ENCODE measurements at regions not wholly inside any gene's neighbourhood (a gene's known extent, or its start where the extent isn't known, plus 50 kb on each side); places are given as distances from the start of the nearest gene placed in this dataset.
"Not testable (repeated sequence)": the region's sequence is repeated elsewhere in the genome, so short reads cannot be mapped to it uniquely, and the experiment has no call there.

GRCh38 chr18:10086458-10087210, 172.8 kb downstream of the VAPA start:
- no peak for DNase-seq

DNA sequence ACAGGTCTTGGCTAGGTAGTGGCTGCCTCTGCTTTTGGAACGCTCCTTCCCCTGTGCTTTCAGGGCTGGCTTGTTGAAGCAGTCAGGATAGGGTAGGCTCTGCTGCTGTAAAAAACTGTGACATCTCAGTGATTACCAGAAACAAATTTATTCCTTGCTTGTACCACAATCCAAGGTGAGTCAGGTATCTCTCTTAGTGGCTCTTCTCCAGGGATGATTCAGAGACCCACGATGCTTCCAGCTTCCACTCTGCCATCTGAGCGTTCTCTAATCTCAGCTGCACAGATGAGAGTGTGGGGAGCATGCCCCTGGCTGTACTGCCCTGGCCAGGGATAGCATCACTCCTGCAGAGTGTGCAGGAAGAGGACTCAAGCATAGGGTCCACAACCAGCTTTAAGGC, 174.9 kb downstream of the VAPA start:
- no peak for DNase-seq

DNA sequence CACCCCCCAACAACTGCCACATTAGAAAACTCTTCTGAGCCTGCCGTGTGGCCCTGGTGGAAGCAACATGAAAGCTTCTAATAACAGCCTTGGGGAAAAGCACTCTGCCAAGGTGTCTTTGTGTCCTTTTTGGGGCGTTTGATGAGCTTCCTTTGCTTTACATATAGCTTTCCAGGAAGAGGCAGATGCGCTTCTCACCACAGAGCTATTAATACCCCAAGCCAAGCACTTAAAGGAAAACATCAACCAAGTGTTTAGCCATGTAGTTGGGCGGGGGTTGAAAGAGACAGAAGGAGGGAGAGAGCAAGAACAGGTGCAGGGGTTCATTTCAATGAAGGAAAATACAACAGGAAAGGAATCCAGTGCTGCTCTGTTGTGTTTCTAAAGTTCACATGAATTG, 176.1 kb downstream of the VAPA start:
- no peak for DNase-seq

GRCh38 chr18:10090668-10091067, 176.9 kb downstream of the VAPA start:
- no peak for DNase-seq

DNA sequence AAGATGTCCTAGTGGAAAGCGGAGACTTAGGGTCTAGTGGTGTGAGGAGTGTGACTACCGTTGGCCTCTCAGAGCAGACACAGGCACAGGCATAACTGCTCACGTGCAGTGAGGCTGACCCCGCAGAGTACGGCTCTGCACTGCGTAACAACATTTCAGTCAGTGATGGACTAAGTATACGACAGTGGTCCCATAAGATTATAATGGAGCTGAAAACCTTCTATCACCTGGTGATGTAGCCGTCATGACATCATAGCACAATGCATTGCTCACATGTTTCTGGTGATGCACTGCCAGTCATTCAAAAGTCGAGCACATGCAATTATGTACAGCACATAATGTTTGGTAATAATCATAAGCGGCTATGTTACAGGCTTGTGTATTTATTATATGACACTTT, 179.6 kb downstream of the VAPA start:
- DNase-seq: no peak

DNA sequence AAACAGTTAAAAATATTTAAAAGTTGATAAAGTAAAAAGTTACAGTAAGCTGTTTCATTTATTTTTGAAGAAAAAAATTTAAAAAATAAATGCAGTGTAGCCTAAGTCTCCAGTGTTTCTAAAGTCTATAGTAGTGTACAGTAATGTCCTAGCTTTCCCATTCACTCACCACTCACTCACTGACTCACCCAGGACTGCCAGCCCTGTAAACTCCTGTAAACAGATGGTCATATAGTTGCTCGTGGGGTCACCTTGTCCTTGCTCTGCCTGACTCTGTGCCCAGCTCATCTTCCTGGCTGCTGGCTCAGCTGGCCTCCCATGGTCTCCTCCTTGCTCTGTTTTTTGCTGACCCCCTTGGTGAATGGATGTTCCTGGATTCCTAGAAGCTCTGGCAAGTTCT, 180.3 kb downstream of the VAPA start:
- DNase-seq: no peak

DNA sequence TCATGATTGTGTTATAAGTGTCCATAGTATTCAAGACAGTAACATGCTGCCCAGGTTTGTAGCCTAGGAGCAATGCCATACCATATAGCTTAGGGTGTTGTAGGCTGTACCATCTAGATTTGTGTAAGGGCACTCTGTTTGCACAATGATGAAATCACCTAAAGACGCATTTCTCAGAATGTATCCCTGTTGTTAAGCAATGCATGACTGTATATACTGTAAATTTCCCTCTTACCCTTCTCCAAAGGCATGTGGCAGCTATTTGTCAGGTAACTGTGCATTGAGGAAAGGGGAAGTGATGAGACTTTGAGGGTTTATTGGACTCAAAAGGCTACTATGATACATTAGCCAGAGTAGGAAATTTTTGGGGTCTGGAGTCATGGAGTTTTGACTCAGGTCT, 180.8 kb downstream of the VAPA start:
- DNase-seq: no peak

DNA sequence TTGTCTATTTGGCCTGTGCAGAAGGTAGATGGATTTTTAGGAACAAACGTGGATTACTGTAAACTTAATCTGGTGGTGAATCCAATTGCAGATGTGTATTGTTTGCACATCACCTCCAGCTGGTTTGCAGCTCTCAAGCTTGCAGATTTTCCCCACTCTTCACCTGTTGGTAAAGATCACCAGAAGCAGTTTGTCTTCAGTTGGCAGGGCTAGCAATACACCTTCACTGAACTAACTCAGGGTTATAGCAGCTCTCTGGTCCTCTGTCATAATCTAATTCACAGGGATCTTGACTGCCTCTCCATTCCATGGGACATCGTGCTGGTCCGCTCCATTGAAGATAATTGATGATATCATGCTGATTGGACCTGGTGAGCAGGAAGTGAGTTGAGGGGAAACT, 181.5 kb downstream of the VAPA start:
- no peak for DNase-seq

DNA sequence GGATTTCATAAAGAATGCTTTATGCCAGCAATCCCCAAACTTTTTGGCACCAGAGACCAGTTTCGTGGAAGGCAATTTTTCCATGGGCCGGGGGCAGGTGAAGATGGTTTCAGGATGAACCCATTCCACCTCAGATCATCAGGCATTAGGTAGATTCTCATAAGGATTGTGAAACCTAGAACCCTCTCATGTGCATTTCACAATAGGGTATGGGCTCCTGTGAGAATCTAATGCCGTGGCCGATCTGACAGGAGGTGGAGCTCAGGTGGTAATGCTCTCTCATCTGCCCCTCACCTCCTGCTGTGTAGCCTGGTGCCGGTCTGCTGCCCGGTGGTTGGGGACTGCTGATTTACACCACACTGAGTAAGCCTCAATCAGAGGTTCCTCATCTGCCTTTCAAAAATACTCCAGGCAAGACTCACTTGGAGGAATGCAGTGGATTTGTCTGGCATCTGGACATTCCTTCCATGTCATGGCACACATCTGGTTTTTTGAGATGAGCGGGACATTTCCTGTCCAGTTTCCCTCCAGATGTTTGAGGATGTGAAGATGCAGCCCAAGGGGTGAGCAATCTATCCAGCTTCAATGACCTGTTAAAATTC, 185.8 kb downstream of the VAPA start:
- DNase-seq: no peak

DNA sequence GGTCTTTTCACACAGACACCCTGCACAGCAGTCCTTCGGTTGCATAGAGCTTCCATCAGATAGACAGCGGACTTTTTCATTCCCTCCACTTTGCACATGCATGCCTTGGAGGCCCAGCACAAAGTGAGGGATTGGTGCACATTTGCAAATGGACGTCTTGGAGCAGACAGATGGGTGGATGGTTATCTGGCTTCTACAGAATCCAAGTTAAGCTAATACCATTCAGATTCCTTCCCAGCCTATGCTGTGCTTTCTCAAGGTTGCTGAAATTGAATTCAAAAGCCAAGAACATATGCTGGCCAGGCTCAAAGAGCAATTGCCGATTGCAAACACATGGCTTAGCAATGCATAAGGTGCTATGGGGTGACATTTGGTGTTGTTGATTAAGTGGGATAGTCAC, 186.4 kb downstream of the VAPA start:
- DNase-seq: no peak

DNA sequence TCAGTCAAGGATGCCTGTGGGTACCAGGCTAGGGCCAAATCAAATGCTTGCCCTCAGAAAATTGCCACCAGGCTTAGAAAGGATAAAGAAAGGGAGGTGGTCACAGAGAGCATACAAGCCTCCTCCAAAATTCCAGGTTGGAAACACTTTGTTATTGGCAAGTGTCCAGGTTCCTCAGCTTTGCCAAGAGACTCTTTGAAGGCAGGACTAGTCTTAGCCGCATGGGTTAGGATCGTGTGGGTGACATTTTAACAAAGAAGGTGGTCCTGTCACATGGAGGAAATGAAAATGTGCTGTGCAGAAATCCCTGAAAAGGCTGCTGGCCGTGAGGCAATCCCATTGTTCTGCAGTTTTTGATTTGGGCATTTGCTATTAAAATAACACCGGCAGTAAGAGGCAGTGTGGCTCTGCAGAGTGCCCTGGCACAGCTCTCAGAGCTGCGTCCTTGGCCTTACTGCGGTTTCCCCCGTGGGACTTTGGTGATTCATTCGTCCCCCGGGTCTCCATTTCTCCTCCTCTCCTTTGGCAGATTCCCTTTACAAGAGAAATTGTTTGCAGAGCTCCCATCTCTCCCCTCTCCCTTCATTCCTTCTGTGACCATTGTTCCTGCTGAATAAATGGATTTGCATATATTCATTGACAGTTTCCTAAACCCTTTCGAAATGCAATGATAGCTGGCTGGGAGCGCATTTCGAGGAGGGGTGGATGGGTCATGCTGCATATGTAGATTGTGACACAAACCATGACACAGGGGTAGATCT, 187.3 kb downstream of the VAPA start:
- DNase-seq: no peak

- no peak for DNase-seq
Measured at GRCh38 chr18:10101729-10102128, 187.9 kb downstream of the VAPA start.

DNA sequence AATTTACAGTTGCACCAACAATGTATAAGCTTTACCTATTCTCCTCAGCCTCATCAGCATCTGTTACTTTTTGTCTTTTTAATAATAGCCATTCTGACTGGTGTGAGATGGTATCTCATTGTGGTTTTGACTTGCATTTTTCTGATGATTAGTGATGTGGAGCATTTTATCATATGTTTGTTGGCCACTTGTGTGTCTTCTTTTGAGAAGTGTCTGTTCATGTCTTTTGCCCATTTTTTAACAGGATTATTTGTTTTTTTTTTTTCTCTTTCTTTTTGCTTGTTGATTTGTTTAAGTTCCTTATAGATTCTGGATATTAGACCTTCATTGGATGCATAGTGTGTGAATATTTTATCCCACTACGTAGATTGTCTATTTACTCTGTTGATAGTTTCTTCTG, 191.3 kb downstream of the VAPA start:
- DNase-seq: not testable (repeated sequence)

DNA sequence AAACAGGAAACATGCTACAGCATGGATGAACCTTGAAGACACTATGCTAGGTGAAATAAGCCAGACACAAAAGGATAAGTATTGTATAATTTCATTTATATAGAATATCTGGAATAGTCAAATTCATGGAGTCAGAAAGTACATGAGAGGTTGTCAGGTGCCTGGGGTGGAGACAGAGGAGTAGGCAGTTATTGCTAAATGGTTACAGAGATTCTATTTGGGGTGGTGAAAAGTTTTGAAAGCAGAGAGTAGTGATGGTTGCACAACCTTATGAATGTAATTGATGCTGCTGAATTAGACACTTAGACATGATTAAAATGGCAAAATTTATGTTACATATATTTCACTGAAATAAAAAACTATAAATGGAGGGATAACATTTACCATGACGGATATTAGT, 197.4 kb downstream of the VAPA start:
- no peak for DNase-seq

DNA sequence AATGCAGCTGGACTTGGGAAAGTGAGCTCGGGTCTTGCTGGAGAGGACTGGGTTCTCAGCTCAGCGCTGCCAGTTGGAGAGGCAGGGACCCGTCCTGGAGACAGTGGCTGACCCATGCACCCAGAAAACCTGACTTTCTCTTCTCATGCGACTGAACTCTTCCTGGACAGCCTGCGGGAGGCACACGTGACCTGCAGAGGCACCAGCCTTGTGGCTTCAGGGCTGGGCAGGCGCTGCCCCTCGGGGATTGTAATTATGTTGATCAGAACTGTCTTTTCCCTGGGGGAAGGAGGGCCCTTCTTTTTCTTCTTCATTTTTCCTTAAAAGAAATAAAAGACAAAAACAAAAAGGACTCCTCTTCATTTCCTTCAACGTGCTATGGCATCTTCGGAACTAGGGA, 198.1 kb downstream of the VAPA start:
- no peak for DNase-seq

DNA sequence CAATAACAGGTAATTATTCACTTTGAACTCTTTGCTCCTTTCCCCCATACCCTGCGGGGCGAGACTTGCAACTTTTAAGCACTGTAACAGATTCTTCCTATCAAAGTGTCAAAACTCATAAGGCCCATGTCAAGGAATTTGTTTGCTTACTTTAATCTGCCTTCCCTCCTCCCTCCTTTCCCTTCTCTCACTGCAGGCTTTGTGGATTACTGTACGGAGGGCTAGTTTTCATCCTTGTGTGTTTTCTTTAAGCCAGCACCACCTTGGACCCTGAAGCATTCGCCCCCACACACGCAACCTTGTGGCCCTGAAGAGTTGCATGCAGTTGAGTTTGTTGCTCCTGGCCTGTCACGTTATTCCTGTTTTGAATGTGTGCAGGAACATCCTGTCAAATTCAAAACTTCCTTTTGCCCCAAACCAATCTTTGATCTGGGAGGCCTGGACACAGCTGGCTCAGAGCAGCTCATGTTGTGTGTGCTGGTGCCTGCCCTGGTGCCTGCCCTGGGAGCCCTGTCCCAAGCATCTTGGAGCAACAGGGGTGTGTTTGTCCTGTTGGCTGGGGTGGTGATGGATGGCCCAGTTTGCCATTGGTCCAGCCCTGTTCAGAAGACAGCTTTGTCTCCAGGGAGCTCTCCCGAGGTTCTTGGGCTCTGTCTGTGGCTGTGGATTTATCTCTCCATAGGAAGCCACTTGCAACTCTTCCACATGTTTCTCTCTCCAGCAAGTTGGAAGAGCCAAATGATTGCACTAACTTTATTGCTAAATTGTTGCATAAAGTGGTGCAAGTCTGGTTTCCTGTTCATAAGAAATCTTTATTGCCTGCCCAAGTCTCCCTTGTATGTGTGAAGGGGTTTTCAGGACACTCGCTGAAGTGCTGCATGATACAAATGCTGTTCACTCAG, 199.6 kb downstream of the VAPA start:
- no peak for DNase-seq

DNA sequence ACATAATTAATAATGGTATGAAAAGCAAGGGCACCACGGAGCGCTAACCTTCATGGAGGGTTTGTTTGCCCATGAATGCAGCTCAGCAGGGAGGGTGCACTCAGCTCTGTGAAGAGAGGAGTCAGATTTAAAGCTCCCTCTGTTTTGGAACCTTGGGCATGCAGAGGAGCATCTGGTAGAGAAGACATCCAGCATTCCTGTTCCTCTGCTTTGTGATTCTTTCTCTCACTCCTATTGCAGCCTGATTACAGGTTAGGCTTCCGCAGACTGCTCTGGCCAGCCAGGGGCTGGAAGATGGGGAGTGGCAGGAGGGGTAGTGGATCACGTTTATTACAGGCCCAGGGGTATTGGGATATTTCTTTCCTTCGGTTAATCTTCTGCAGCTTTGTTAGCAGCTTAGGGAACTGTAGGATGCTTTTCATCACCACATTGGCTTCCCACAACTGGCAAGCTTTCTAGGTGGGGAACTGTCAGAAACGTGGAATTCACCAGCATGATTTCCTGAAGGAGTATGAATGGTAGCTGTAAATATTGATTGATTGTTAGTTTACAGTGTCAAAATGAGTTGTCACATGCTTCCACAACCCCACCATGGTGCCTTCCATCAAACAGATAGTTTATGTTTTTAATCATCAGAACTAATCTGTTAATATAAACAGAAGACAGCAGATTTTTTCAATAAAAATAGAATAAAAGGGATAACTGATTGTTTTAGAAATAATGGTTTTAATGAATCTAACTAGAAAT, 201.1 kb downstream of the VAPA start:
- DNase-seq: no peak

DNA sequence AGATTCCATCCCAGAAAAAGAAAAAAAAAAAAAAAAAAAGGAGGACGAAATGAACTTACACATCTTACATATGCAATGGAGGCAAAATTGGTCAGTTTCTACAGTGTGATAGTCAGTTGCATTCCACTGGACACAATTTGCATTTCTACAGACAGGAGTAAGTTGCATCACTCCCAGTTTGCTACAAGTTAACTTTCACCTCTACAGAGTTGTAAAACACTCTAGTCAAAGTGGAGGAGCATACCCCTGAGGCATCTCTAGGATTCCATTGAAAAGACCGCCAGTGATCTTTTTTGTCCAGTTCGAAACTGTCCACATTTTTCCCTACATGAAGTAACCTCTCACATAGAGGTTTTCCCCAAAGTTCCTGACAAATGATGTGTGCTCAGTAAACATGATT, 202.8 kb downstream of the VAPA start:
- DNase-seq: no peak

- no peak for DNase-seq
Measured at GRCh38 chr18:10119528-10119927, 205.7 kb downstream of the VAPA start.

- no peak for DNase-seq
Measured at GRCh38 chr18:10119991-10120390, 206.2 kb downstream of the VAPA start.

DNA sequence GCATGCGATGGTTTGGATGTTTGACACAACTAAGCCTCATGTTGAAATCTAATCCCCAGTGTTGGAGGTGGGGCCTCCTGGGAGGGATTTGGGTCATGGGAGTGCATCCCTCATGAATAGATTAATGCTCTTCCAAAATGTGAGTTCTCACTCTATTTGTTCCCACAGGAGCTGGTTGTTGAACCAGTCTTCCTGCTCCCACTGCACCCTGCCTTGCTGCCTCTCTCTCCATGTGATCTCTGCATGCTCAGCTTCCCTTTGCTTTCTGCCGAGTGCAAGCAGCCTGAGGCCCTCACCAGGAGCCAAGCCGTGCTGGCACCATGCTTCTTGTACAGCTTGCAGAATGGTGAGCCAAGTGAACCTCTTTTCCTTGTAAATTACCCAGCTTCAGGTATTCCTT, 206.8 kb downstream of the VAPA start:
- no peak for DNase-seq

DNA sequence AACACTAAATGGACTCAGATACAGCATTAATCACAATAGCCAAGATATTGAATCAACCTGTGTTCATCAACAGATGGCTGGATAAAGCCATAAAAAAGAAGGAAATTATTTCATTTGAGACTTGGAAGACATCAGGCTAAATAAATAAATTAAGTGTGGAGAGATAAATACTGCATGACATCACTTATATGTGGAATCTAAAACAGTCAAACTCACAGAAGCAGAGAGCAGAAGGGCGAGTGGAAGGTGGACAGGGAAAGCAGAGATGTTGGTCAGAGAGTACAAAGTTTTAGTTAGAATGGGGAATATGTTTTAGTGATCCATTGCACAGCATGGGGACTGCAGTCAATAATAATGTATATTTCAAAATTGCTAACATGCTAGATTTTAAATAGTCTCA, 207.2 kb downstream of the VAPA start:
- DNase-seq: no peak

Measured in NCI-H187 (cell line).